ENCODE measurements at regions not wholly inside any gene's neighbourhood (a gene's known extent, or its start where the extent isn't known, plus 50 kb on each side); places are given as distances from the start of the nearest gene placed in this dataset.

GRCh38 chr6:97630604-97631003 lies 347.6 kb upstream of the MMS22L start:
- 50% methylated on average over 1 of the region's 1 CpG for WGBS (ENCODE audit: insufficient coverage)
- DNase-seq (no peak), ATAC-seq (no peak)
- no peak overlapping the region for H3K4me3 Mint-ChIP-seq
- Histone ChIP-seq H3K27ac (ENCODE audit: low read length) (no peak overlapping the region), H3K4me3 (ENCODE audit: low read length) (no peak overlapping the region), H3K4me1 (ENCODE audit: control insufficient read depth, insufficient read depth, low read length) (no peaks in the 10 kb centered on the region), H3K27me3 (ENCODE audit: control insufficient read depth, insufficient read depth, low read length) (no peaks in the 10 kb centered on the region), H3K36me3 (ENCODE audit: control insufficient read depth, insufficient read depth, low read length) (no peaks in the 10 kb centered on the region), H3K9me3 (ENCODE audit: control insufficient read depth, insufficient read depth, low read length) (no peaks in the 10 kb centered on the region)
- H3K36me3 Mint-ChIP-seq, result no peaks in the 10 kb centered on the region
- no peaks in the 10 kb centered on the region for H3K4me1 Mint-ChIP-seq
- intact Hi-C loops (cut with micrococcal nuclease), result no loop called here
- H3K9me3 Mint-ChIP-seq, result peaks cover 6 to 10% of the 10 kb centered on the region in 2 donors
- no peaks in the 10 kb centered on the region for H3K27me3 Mint-ChIP-seq (ENCODE audit: low read depth in 2 of 2)
- TF ChIP-seq, protein P1, sequence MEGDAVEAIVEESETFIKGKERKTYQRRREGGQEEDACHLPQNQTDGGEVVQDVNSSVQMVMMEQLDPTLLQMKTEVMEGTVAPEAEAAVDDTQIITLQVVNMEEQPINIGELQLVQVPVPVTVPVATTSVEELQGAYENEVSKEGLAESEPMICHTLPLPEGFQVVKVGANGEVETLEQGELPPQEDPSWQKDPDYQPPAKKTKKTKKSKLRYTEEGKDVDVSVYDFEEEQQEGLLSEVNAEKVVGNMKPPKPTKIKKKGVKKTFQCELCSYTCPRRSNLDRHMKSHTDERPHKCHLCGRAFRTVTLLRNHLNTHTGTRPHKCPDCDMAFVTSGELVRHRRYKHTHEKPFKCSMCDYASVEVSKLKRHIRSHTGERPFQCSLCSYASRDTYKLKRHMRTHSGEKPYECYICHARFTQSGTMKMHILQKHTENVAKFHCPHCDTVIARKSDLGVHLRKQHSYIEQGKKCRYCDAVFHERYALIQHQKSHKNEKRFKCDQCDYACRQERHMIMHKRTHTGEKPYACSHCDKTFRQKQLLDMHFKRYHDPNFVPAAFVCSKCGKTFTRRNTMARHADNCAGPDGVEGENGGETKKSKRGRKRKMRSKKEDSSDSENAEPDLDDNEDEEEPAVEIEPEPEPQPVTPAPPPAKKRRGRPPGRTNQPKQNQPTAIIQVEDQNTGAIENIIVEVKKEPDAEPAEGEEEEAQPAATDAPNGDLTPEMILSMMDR (IDR thresholded peaks at IDR 0.05), result no peak
- no peak overlapping the region for H3K27ac Mint-ChIP-seq

- Mint-ChIP-seq H3K27ac (no peak overlapping the region), H3K27me3 (ENCODE audit: low read depth in 2 of 2) (no peaks in the 10 kb centered on the region), H3K4me3 (no peak overlapping the region), H3K4me1 (no peaks in the 10 kb centered on the region), H3K9me3 (peaks cover 10 to 14% of the 10 kb centered on the region in 2 donors), H3K36me3 (peaks cover 5% of the 10 kb centered on the region)
- Histone ChIP-seq H3K9me3 (ENCODE audit: control insufficient read depth, insufficient read depth, low read length) (no peaks in the 10 kb centered on the region), H3K4me1 (ENCODE audit: control insufficient read depth, insufficient read depth, low read length) (no peaks in the 10 kb centered on the region), H3K4me3 (ENCODE audit: low read length) (no peak overlapping the region), H3K36me3 (ENCODE audit: control insufficient read depth, insufficient read depth, low read length) (no peaks in the 10 kb centered on the region), H3K27ac (ENCODE audit: low read length) (no peak overlapping the region), H3K27me3 (ENCODE audit: control insufficient read depth, insufficient read depth, low read length) (no peaks in the 10 kb centered on the region)
- TF ChIP-seq, protein P1 (IDR thresholded peaks at IDR 0.05), result no peak
- ATAC-seq, result no peak
- DNase-seq, result no peak
- no CpG with 5 or more reads among the region's 1 CpG for WGBS (ENCODE audit: insufficient coverage)
- intact Hi-C loops (cut with micrococcal nuclease), result no loop called here
Observed at GRCh38 chr6:97632341-97632740, 349.3 kb upstream of the MMS22L start.

GRCh38 chr6:97639702-97640101 lies 356.7 kb upstream of the MMS22L start:
- no peaks in the 10 kb centered on the region for H3K9me3 ChIP-seq (ENCODE audit: control insufficient read depth, insufficient read depth, low read length)
- H3K4me1 ChIP-seq (ENCODE audit: control insufficient read depth, insufficient read depth, low read length), result no peaks in the 10 kb centered on the region
- TF ChIP-seq, protein P1 (IDR thresholded peaks at IDR 0.05), result no peak
- no peak overlapping the region for H3K4me3 ChIP-seq (ENCODE audit: low read length)
- no peaks in the 10 kb centered on the region for H3K27me3 ChIP-seq (ENCODE audit: control insufficient read depth, insufficient read depth, low read length)
- Mint-ChIP-seq H3K36me3 (peaks cover 18% of the 10 kb centered on the region), H3K4me1 (no peaks in the 10 kb centered on the region), H3K27ac (no peak overlapping the region), H3K27me3 (ENCODE audit: low read depth in 2 of 2) (no peaks in the 10 kb centered on the region), H3K9me3 (peaks cover 21% of the 10 kb centered on the region in 2 donors), H3K4me3 (no peak overlapping the region)
- H3K27ac ChIP-seq (ENCODE audit: low read length), result no peak overlapping the region
- no CpG with 5 or more reads among the region's 1 CpG for WGBS (ENCODE audit: insufficient coverage)
- ATAC-seq (no peak), DNase-seq (no peak)
- intact Hi-C loops (cut with micrococcal nuclease), result no loop called here
- H3K36me3 ChIP-seq (ENCODE audit: control insufficient read depth, insufficient read depth, low read length), result no peaks in the 10 kb centered on the region

DNA sequence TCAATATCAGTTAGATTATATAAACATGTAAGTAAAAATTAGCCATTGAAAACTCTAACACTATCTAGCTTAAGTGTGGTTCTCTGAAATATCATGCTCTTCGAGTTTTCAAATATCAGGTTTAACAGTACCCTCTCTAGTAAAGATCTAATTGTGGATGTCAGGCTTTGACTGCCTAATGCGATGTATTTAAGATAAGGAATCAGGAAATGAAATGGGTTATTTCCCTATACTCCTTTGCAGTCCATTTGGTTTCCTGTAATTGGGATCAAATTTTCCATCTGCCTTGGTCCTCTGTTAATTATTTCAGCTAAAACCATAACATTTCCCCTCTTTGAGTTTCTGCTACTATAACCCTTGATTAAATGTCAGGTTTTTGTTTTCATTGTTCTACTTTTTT lies 361.3 kb upstream of the MMS22L start:
- DNase-seq (no peak), ATAC-seq (no peak)
- H3K4me3 ChIP-seq (ENCODE audit: low read length), result no peak overlapping the region
- no peaks in the 10 kb centered on the region for H3K27me3 Mint-ChIP-seq (ENCODE audit: low read depth in 2 of 2)
- H3K9me3 Mint-ChIP-seq, result peaks cover 22 to 23% of the 10 kb centered on the region in 2 donors
- H3K27ac ChIP-seq (ENCODE audit: low read length), result no peak overlapping the region
- H3K9me3 ChIP-seq (ENCODE audit: control insufficient read depth, insufficient read depth, low read length), result no peaks in the 10 kb centered on the region
- no peak overlapping the region for H3K27ac Mint-ChIP-seq
- intact Hi-C loops (cut with micrococcal nuclease), result no loop called here
- peaks cover 14% of the 10 kb centered on the region for H3K36me3 Mint-ChIP-seq
- TF ChIP-seq, protein P1 (IDR thresholded peaks at IDR 0.05), result no peak
- H3K4me1 ChIP-seq (ENCODE audit: control insufficient read depth, insufficient read depth, low read length), result no peaks in the 10 kb centered on the region
- H3K4me3 Mint-ChIP-seq, result no peak overlapping the region
- no peaks in the 10 kb centered on the region for H3K4me1 Mint-ChIP-seq
- 100% methylated on average over 1 of the region's 2 CpGs for WGBS (ENCODE audit: insufficient coverage)
- H3K36me3 ChIP-seq (ENCODE audit: control insufficient read depth, insufficient read depth, low read length), result no peaks in the 10 kb centered on the region
- H3K27me3 ChIP-seq (ENCODE audit: control insufficient read depth, insufficient read depth, low read length), result no peaks in the 10 kb centered on the region

Measured in natural killer cell (primary cell).